Neuronal stem cell (in vitro differentiated cells): ENCODE measurements at regions not wholly inside any gene's neighbourhood (a gene's known extent, or its start where the extent isn't known, plus 50 kb on each side); places are given as distances from the start of the nearest gene placed in this dataset.

Experiments
- DNase-seq: peaks from one replicate; pipeline ENCODE4 v3.0.0-alpha.2; 2013; ENCODE audit warnings: low spot score
- H2AFZ ChIP-seq: one replicate; pipeline ENCODE4 v1.6.1; 2013; ENCODE audit warnings: mild to moderate bottlenecking, low read length, inconsistent platforms
- H2AK5ac ChIP-seq: 2 replicates; pipeline ENCODE4 v1.6.1; 2013; ENCODE audit warnings: low read depth, mild to moderate bottlenecking, inconsistent platforms, low read length, moderate library complexity, mixed read lengths
- H2BK120ac ChIP-seq: 2 replicates; pipeline ENCODE4 v1.6.1; 2013; ENCODE audit warnings: low read depth, mild to moderate bottlenecking, inconsistent platforms, low read length, moderate library complexity, mixed read lengths
- H2BK12ac ChIP-seq: one replicate; pipeline ENCODE4 v1.6.1; 2013; ENCODE audit warnings: low read length, inconsistent platforms
- H2BK15ac ChIP-seq: 2 replicates; pipeline ENCODE4 v1.6.1; 2013; ENCODE audit warnings: mild to moderate bottlenecking, low read length, inconsistent platforms, mixed read lengths
- H2BK5ac ChIP-seq: one replicate; pipeline ENCODE4 v1.6.1; 2013; ENCODE audit warnings: inconsistent platforms, mild to moderate bottlenecking, low read length, moderate library complexity
- H3K14ac ChIP-seq: one replicate; pipeline ENCODE4 v1.6.1; 2013; ENCODE audit warnings: low read length, inconsistent platforms
- H3K18ac ChIP-seq: 2 replicates; pipeline ENCODE4 v1.6.1; 2013; ENCODE audit warnings: low read length, inconsistent platforms
- H3K23ac ChIP-seq: 2 replicates; pipeline ENCODE4 v1.6.1; 2013; ENCODE audit warnings: low read depth, mild to moderate bottlenecking, mixed read lengths, low read length, inconsistent platforms; ENCODE audit not compliant: poor library complexity
- H3K27ac ChIP-seq: replicated peaks from 3 replicates; pipeline ENCODE4 v1.5.1; 2013; ENCODE audit warnings: low read length, inconsistent platforms
- H3K27me3 ChIP-seq, 3 experiments: 2 replicates each; pipeline ENCODE4 v1.6.1; 2013; ENCODE audit warnings: low read length in 3 of 3, mild to moderate bottlenecking in 2 of 3, inconsistent platforms in 1 of 3, low read depth in 1 of 3, mixed read lengths in 1 of 3, moderate library complexity in 1 of 3; ENCODE audit not compliant: control insufficient read depth in 3 of 3, insufficient read depth in 3 of 3
- H3K36me3 ChIP-seq, 2 donors: replicated peaks in 1 of 2; 2 replicates each; pipeline ENCODE4 v1.6.1; 2013; ENCODE audit warnings: low read length in 2 of 2; ENCODE audit not compliant: control insufficient read depth in 2 of 2, insufficient read depth in 2 of 2
- H3K4ac ChIP-seq: 2 replicates; pipeline ENCODE4 v1.6.1; 2013; ENCODE audit warnings: inconsistent platforms, mild to moderate bottlenecking, low read length, moderate library complexity
- H3K4me1 ChIP-seq, 2 donors: 1 replicate in 1 of 2; 2 replicates in 1 of 2; pipeline ENCODE4 v1.6.1; 2013; ENCODE audit warnings: low read length in 2 of 2, low read depth in 1 of 2; ENCODE audit not compliant: control insufficient read depth in 2 of 2, insufficient read depth in 1 of 2
- H3K4me2 ChIP-seq: one replicate; pipeline ENCODE4 v1.6.1; 2013; ENCODE audit warnings: mild to moderate bottlenecking, low read length, inconsistent platforms; ENCODE audit not compliant: insufficient read depth, poor library complexity, severe bottlenecking
- H3K4me3 ChIP-seq, 2 donors: 2 replicates each; pipeline ENCODE4 v1.5.1; 2013; ENCODE audit warnings: low read length in 2 of 2, mild to moderate bottlenecking in 2 of 2, inconsistent platforms in 1 of 2, moderate library complexity in 1 of 2
- H3K79me1 ChIP-seq: one replicate; pipeline ENCODE4 v1.6.1; 2013; ENCODE audit warnings: low read depth, mild to moderate bottlenecking, inconsistent platforms, low read length, moderate library complexity
- H3K9ac ChIP-seq: one replicate; pipeline ENCODE4 v1.6.1; 2013; ENCODE audit warnings: mild to moderate bottlenecking, low read depth, low read length, inconsistent platforms; ENCODE audit not compliant: poor library complexity
- H3K9me3 ChIP-seq, 2 donors: replicated peaks in 1 of 2; 2 replicates each; pipeline versions ENCODE3 to v1.6.1; 2013; ENCODE audit warnings: low read length in 2 of 2, mild to moderate bottlenecking in 2 of 2, inconsistent platforms in 1 of 2, low read depth in 1 of 2, mixed read lengths in 1 of 2, moderate library complexity in 1 of 2; ENCODE audit not compliant: control insufficient read depth in 2 of 2, insufficient read depth in 1 of 2
- H4K8ac ChIP-seq: one replicate; pipeline ENCODE4 v1.6.1; 2013; ENCODE audit warnings: low read depth, mild to moderate bottlenecking, inconsistent platforms, low read length, moderate library complexity
- H4K91ac ChIP-seq: one replicate; pipeline ENCODE4 v1.6.1; 2013; ENCODE audit warnings: low read length, low read depth, mild to moderate bottlenecking, inconsistent platforms; ENCODE audit not compliant: poor library complexity
- WGBS, 2 donors: extraction: QIAGEN DNeasy Blood & Tissue Kit; methylation state at CpG; one replicate each; pipeline ENCODE4 v1.1.7; 2013; ENCODE audit warnings: missing lambda C conversion rate in 2 of 2, mixed read lengths in 1 of 2; ENCODE audit not compliant: insufficient read length in 2 of 2, insufficient replicate concordance in 1 of 2; ENCODE audit errors: extremely low coverage in 2 of 2; 5-methylcytosine and 5-hydroxymethylcytosine counted together

GRCh38 chr4:11618666-11619282 is 190.1 kb upstream of the HS3ST1 start:
- H3K4me3 ChIP-seq: no peak overlapping the region
- H3K4me2 ChIP-seq: no peak overlapping the region
- no peak overlapping the region for H3K23ac ChIP-seq
- H3K4me1 ChIP-seq: no peaks in the 10 kb centered on the region
- H2BK15ac ChIP-seq: no peak overlapping the region
- H2BK12ac ChIP-seq: no peak overlapping the region
- H2BK120ac ChIP-seq: no peak overlapping the region
- H3K27me3 ChIP-seq: no peaks in the 10 kb centered on the region
- no peak overlapping the region for H2AFZ ChIP-seq
- no peak for DNase-seq
- H2BK5ac ChIP-seq: no peak overlapping the region
- H4K91ac ChIP-seq: no peak overlapping the region
- H3K4ac ChIP-seq: no peak overlapping the region
- H3K14ac ChIP-seq: no peak overlapping the region
- H4K8ac ChIP-seq: no peak overlapping the region
- H3K79me1 ChIP-seq: no peaks in the 10 kb centered on the region
- no CpG with 5 or more reads among the region's 2 CpGs for WGBS, 2 donors
- no peak overlapping the region for H3K18ac ChIP-seq
- no peak overlapping the region for H2AK5ac ChIP-seq
- no peak overlapping the region for H3K27ac ChIP-seq
- no peak overlapping the region for H3K9ac ChIP-seq
- H3K36me3 ChIP-seq: no peaks in the 10 kb centered on the region
- no peaks in the 10 kb centered on the region for H3K9me3 ChIP-seq

GRCh38 chr4:11616856-11617255 is 188.2 kb upstream of the HS3ST1 start:
- Histone ChIP-seq H2AK5ac (no peak overlapping the region), H3K4ac (no peak overlapping the region), H2BK120ac (no peak overlapping the region), H3K9ac (no peak overlapping the region), H3K4me3 (no peak overlapping the region), H3K4me2 (no peak overlapping the region), H3K27ac (no peak overlapping the region), H2AFZ (no peak overlapping the region), H2BK5ac (no peak overlapping the region), H3K36me3 (no peaks in the 10 kb centered on the region), H3K27me3 (no peaks in the 10 kb centered on the region), H3K4me1 (no peaks in the 10 kb centered on the region), H4K8ac (no peak overlapping the region), H3K9me3 (no peaks in the 10 kb centered on the region), H3K14ac (no peak overlapping the region), H3K18ac (no peak overlapping the region), H3K23ac (no peak overlapping the region), H3K79me1 (no peaks in the 10 kb centered on the region), H2BK15ac (no peak overlapping the region), H4K91ac (no peak overlapping the region), H2BK12ac (no peak overlapping the region)
- WGBS, 2 donors: no CpG with 5 or more reads among the region's 4 CpGs
- no peak for DNase-seq

- H2BK12ac ChIP-seq: no peak overlapping the region
- no peak overlapping the region for H3K18ac ChIP-seq
- H3K4ac ChIP-seq: no peak overlapping the region
- H3K14ac ChIP-seq: no peak overlapping the region
- no peaks in the 10 kb centered on the region for H3K79me1 ChIP-seq
- H2AFZ ChIP-seq: no peak overlapping the region
- H3K36me3 ChIP-seq: no peaks in the 10 kb centered on the region
- H3K9me3 ChIP-seq: no peaks in the 10 kb centered on the region
- no peaks in the 10 kb centered on the region for H3K27me3 ChIP-seq
- DNase-seq: no peak
- H4K8ac ChIP-seq: no peak overlapping the region
- no peak overlapping the region for H2BK5ac ChIP-seq
- H2BK120ac ChIP-seq: no peak overlapping the region
- no peak overlapping the region for H3K9ac ChIP-seq
- no peaks in the 10 kb centered on the region for H3K4me1 ChIP-seq
- H4K91ac ChIP-seq: no peak overlapping the region
- no peak overlapping the region for H2AK5ac ChIP-seq
- no peak overlapping the region for H2BK15ac ChIP-seq
- no peak overlapping the region for H3K4me3 ChIP-seq
- no peak overlapping the region for H3K27ac ChIP-seq
- H3K23ac ChIP-seq: no peak overlapping the region
- H3K4me2 ChIP-seq: no peak overlapping the region
- WGBS, 2 donors: no CpG with 5 or more reads among the region's 7 CpGs
Observed at GRCh38 chr4:11615601-11616000, 186.9 kb upstream of the HS3ST1 start.

- Histone ChIP-seq H2BK5ac (no peak overlapping the region), H4K91ac (no peak overlapping the region), H3K18ac (no peak overlapping the region), H3K27me3 (no peaks in the 10 kb centered on the region), H2BK12ac (no peak overlapping the region), H3K36me3 (no peaks in the 10 kb centered on the region), H3K27ac (no peak overlapping the region), H3K4me1 (no peaks in the 10 kb centered on the region), H2BK15ac (no peak overlapping the region), H2BK120ac (no peak overlapping the region), H3K4me3 (no peak overlapping the region), H4K8ac (no peak overlapping the region), H2AK5ac (no peak overlapping the region), H2AFZ (no peak overlapping the region), H3K23ac (no peak overlapping the region), H3K79me1 (no peaks in the 10 kb centered on the region), H3K14ac (no peak overlapping the region), H3K4me2 (no peak overlapping the region), H3K9ac (no peak overlapping the region), H3K4ac (no peak overlapping the region), H3K9me3 (no peaks in the 10 kb centered on the region)
- WGBS, 2 donors: no CpG with 5 or more reads among the region's 5 CpGs
- DNase-seq: no peak
Observed at GRCh38 chr4:11614426-11614825, 185.7 kb upstream of the HS3ST1 start.
